ENCODE measurements at regions not wholly inside any gene's neighbourhood (a gene's known extent, or its start where the extent isn't known, plus 50 kb on each side); places are given as distances from the start of the nearest gene placed in this dataset.

DNA sequence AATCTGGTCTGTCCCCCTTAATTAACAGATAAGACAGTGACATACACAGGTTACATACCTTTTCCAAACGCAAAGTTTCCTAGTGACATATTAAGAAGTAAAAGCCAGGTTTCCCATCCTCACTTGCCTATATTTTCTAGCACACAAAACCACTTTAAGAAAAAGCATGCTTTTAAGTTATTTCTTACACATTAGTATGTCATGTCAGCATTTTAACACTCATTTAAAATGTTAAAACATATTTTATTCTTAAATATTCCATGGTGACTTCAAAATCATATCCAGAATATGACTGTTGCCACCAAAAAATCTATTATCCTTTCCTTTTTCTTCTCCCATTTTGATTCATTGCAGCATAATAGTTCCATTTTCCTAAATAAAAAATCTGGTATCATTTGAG is 1830.2 kb downstream of the STIM2 start:
- Histone ChIP-seq H3K4me3 (replicated peaks in 1 of 4; ENCODE audit: control extremely low read depth in 1 of 4, insufficient read depth in 1 of 4, low read depth in 3 of 4, low read length in 4 of 4) (no peak overlapping the region), H3K9me3 (ENCODE audit: control insufficient read depth, insufficient read depth, low read depth, low read length) (no peaks in the 10 kb centered on the region), H3K4me1 (ENCODE audit: control insufficient read depth, extremely low read depth, insufficient read depth, low read length) (no peaks in the 10 kb centered on the region), H4K20me1 (ENCODE audit: control insufficient read depth, extremely low read depth, insufficient read depth, low read length) (no peaks in the 10 kb centered on the region), H3K79me2 (ENCODE audit: control insufficient read depth, insufficient read depth, low read length) (no peaks in the 10 kb centered on the region), H3K9ac (ENCODE audit: insufficient read depth, low read length) (no peak overlapping the region), H2AFZ (ENCODE audit: low read length) (no peak overlapping the region), H3K4me2 (ENCODE audit: extremely low read depth, insufficient read depth, low read length) (no peak overlapping the region), H3K27me3 (ENCODE audit: control insufficient read depth, insufficient read depth, low read length) (no peaks in the 10 kb centered on the region), H3K36me3 (ENCODE audit: control insufficient read depth, insufficient read depth, low read length) (no peaks in the 10 kb centered on the region), H3K27ac (ENCODE audit: insufficient read depth, low read length) (no peak overlapping the region)
- DNase-seq (ENCODE audit: low read depth in 2 of 2), result no peak
- no peak for TF ChIP-seq EZH2 (IDR thresholded peaks at IDR 0.05; ENCODE audit: low read length, missing control alignments)
- TF ChIP-seq CTCF (conservative IDR thresholded peaks at IDR 0.05 in 1 of 2, IDR thresholded peaks at IDR 0.05 in 1 of 2; ENCODE audit: low read depth in 1 of 2, low read length in 2 of 2), result no peak

DNA sequence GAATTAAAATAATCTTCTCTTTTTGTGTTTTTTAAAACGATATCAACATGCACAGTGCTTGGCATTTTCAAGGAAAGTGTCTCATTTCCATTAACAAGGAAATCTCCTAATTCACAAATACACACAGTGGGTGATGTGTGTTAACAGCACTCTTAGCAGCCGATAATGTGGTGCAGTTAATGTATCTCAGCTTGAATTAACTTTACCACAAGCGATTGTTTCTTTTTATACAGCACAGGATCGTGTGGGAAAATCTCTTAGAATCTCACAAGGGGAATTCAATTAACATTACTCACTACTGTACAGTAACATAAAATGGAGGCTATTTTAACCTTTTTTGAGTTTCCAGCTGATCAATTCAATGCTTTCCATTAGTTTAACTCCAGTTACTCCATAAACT is 1841.9 kb downstream of the STIM2 start:
- Histone ChIP-seq H3K4me2 (ENCODE audit: extremely low read depth, insufficient read depth, low read length) (no peak overlapping the region), H3K4me1 (ENCODE audit: control insufficient read depth, extremely low read depth, insufficient read depth, low read length) (no peaks in the 10 kb centered on the region), H3K36me3 (ENCODE audit: control insufficient read depth, insufficient read depth, low read length) (no peaks in the 10 kb centered on the region), H3K9ac (ENCODE audit: insufficient read depth, low read length) (no peak overlapping the region), H3K27me3 (ENCODE audit: control insufficient read depth, insufficient read depth, low read length) (no peaks in the 10 kb centered on the region), H3K79me2 (ENCODE audit: control insufficient read depth, insufficient read depth, low read length) (no peaks in the 10 kb centered on the region), H4K20me1 (ENCODE audit: control insufficient read depth, extremely low read depth, insufficient read depth, low read length) (no peaks in the 10 kb centered on the region), H3K9me3 (ENCODE audit: control insufficient read depth, insufficient read depth, low read depth, low read length) (no peaks in the 10 kb centered on the region), H3K4me3 (replicated peaks in 1 of 4; ENCODE audit: control extremely low read depth in 1 of 4, insufficient read depth in 1 of 4, low read depth in 3 of 4, low read length in 4 of 4) (no peak overlapping the region), H3K27ac (ENCODE audit: insufficient read depth, low read length) (no peak overlapping the region), H2AFZ (ENCODE audit: low read length) (no peak overlapping the region)
- TF ChIP-seq EZH2 (IDR thresholded peaks at IDR 0.05; ENCODE audit: low read length, missing control alignments) (no peak), CTCF (conservative IDR thresholded peaks at IDR 0.05 in 1 of 2, IDR thresholded peaks at IDR 0.05 in 1 of 2; ENCODE audit: low read depth in 1 of 2, low read length in 2 of 2) (no peak)
- DNase-seq (ENCODE audit: low read depth in 2 of 2), result peak in 1 of 2 donors; percentile 1

- H3K36me3 ChIP-seq (ENCODE audit: control insufficient read depth, insufficient read depth, low read length), result no peaks in the 10 kb centered on the region
- H3K27ac ChIP-seq (ENCODE audit: insufficient read depth, low read length), result no peak overlapping the region
- no peak for TF ChIP-seq EZH2 (IDR thresholded peaks at IDR 0.05; ENCODE audit: low read length, missing control alignments)
- TF ChIP-seq CTCF (conservative IDR thresholded peaks at IDR 0.05 in 1 of 2, IDR thresholded peaks at IDR 0.05 in 1 of 2; ENCODE audit: low read depth in 1 of 2, low read length in 2 of 2), result no peak
- DNase-seq (ENCODE audit: low read depth in 2 of 2), result peak in 1 of 2 donors; percentile 25
- no peak overlapping the region for H3K4me3 ChIP-seq (replicated peaks in 1 of 4; ENCODE audit: control extremely low read depth in 1 of 4, insufficient read depth in 1 of 4, low read depth in 3 of 4, low read length in 4 of 4)
- H4K20me1 ChIP-seq (ENCODE audit: control insufficient read depth, extremely low read depth, insufficient read depth, low read length), result no peaks in the 10 kb centered on the region
- H3K4me2 ChIP-seq (ENCODE audit: extremely low read depth, insufficient read depth, low read length), result no peak overlapping the region
- no peak overlapping the region for H2AFZ ChIP-seq (ENCODE audit: low read length)
- H3K9ac ChIP-seq (ENCODE audit: insufficient read depth, low read length), result no peak overlapping the region
- no peaks in the 10 kb centered on the region for H3K4me1 ChIP-seq (ENCODE audit: control insufficient read depth, extremely low read depth, insufficient read depth, low read length)
- H3K27me3 ChIP-seq (ENCODE audit: control insufficient read depth, insufficient read depth, low read length), result no peaks in the 10 kb centered on the region
- no peaks in the 10 kb centered on the region for H3K79me2 ChIP-seq (ENCODE audit: control insufficient read depth, insufficient read depth, low read length)
- H3K9me3 ChIP-seq (ENCODE audit: control insufficient read depth, insufficient read depth, low read depth, low read length), result no peaks in the 10 kb centered on the region
Observed at GRCh38 chr4:28709891-28710290, 1849.2 kb downstream of the STIM2 start.

All from fibroblast of lung (primary cell).